HUES48 (cell line): ENCODE measurements at regions not wholly inside any gene's neighbourhood (a gene's known extent, or its start where the extent isn't known, plus 50 kb on each side); places are given as distances from the start of the nearest gene placed in this dataset.

ENCODE experiments used
- H3K27ac ChIP-seq: one replicate; pipeline ENCODE4 v1.7.0; 2013; ENCODE audit warnings: low read depth, low read length, inconsistent platforms
- H3K27me3 ChIP-seq: 2 replicates; pipeline ENCODE4 v1.6.1; 2013; ENCODE audit warnings: mild to moderate bottlenecking, low read length; ENCODE audit not compliant: control insufficient read depth, insufficient read depth
- H3K36me3 ChIP-seq: 2 replicates; pipeline ENCODE4 v1.6.1; 2013; ENCODE audit warnings: low read length; ENCODE audit not compliant: control insufficient read depth, insufficient read depth
- H3K4me1 ChIP-seq: 2 replicates; pipeline ENCODE4 v1.6.1; 2013; ENCODE audit warnings: mild to moderate bottlenecking, low read length; ENCODE audit not compliant: control insufficient read depth, insufficient read depth
- H3K4me3 ChIP-seq: 2 replicates; pipeline ENCODE4 v1.5.1; 2013; ENCODE audit warnings: mild to moderate bottlenecking, low read depth, low read length
- H3K9ac ChIP-seq: 2 replicates; pipeline ENCODE4 v1.6.1; 2013; ENCODE audit warnings: mild to moderate bottlenecking, low read depth, low read length, moderate library complexity
- H3K9me3 ChIP-seq: 2 replicates; pipeline ENCODE4 v1.6.1; 2013; ENCODE audit warnings: low read length; ENCODE audit not compliant: control insufficient read depth, insufficient read depth

GRCh38 chr18:40420675-40421074, 1534.4 kb upstream of the PIK3C3 start:
- Histone ChIP-seq H3K36me3 (no peaks in the 10 kb centered on the region), H3K9me3 (no peaks in the 10 kb centered on the region), H3K27me3 (no peaks in the 10 kb centered on the region), H3K4me3 (no peak overlapping the region), H3K4me1 (no peaks in the 10 kb centered on the region), H3K9ac (no peak overlapping the region), H3K27ac (no peak overlapping the region)

GRCh38 chr18:40417501-40417900, 1537.5 kb upstream of the PIK3C3 start:
- H3K27me3 ChIP-seq, result no peaks in the 10 kb centered on the region
- no peak overlapping the region for H3K9ac ChIP-seq
- H3K4me1 ChIP-seq, result no peaks in the 10 kb centered on the region
- no peaks in the 10 kb centered on the region for H3K36me3 ChIP-seq
- H3K4me3 ChIP-seq, result no peak overlapping the region
- no peak overlapping the region for H3K27ac ChIP-seq
- H3K9me3 ChIP-seq, result no peaks in the 10 kb centered on the region

GRCh38 chr18:40415821-40416220, 1539.2 kb upstream of the PIK3C3 start:
- no peaks in the 10 kb centered on the region for H3K9me3 ChIP-seq
- H3K27me3 ChIP-seq, result no peaks in the 10 kb centered on the region
- H3K36me3 ChIP-seq, result no peaks in the 10 kb centered on the region
- H3K27ac ChIP-seq, result no peak overlapping the region
- no peak overlapping the region for H3K4me3 ChIP-seq
- no peak overlapping the region for H3K9ac ChIP-seq
- H3K4me1 ChIP-seq, result no peaks in the 10 kb centered on the region

GRCh38 chr18:40415176-40415791, 1539.8 kb upstream of the PIK3C3 start:
- no peaks in the 10 kb centered on the region for H3K9me3 ChIP-seq
- no peak overlapping the region for H3K9ac ChIP-seq
- no peaks in the 10 kb centered on the region for H3K4me1 ChIP-seq
- H3K4me3 ChIP-seq, result no peak overlapping the region
- H3K27ac ChIP-seq, result no peak overlapping the region
- H3K27me3 ChIP-seq, result no peaks in the 10 kb centered on the region
- H3K36me3 ChIP-seq, result no peaks in the 10 kb centered on the region

- H3K4me3 ChIP-seq, result no peak overlapping the region
- no peaks in the 10 kb centered on the region for H3K27me3 ChIP-seq
- no peaks in the 10 kb centered on the region for H3K36me3 ChIP-seq
- no peaks in the 10 kb centered on the region for H3K4me1 ChIP-seq
- no peak overlapping the region for H3K27ac ChIP-seq
- H3K9ac ChIP-seq, result no peak overlapping the region
- no peaks in the 10 kb centered on the region for H3K9me3 ChIP-seq
These were observed 1540.8 kb upstream of the PIK3C3 start for GRCh38 chr18:40414155-40414754.

- Histone ChIP-seq H3K4me1 (0 out of 2 replicates have a peak, but pooled peaks cover under 1% of the 10 kb centered on the region), H3K27ac (no peak overlapping the region), H3K36me3 (no peaks in the 10 kb centered on the region), H3K9ac (no peak overlapping the region), H3K9me3 (no peaks in the 10 kb centered on the region), H3K27me3 (no peaks in the 10 kb centered on the region), H3K4me3 (no peak overlapping the region)
These were observed 1541.9 kb upstream of the PIK3C3 start for GRCh38 chr18:40413160-40413559.

GRCh38 chr18:40412410-40412809, 1542.6 kb upstream of the PIK3C3 start:
- H3K9me3 ChIP-seq, result no peaks in the 10 kb centered on the region
- H3K27ac ChIP-seq, result no peak overlapping the region
- no peak overlapping the region for H3K4me3 ChIP-seq
- H3K9ac ChIP-seq, result no peak overlapping the region
- peaks cover 4% of the 10 kb centered on the region; the same call in 1 of the 2 replicates for H3K4me1 ChIP-seq
- H3K36me3 ChIP-seq, result no peaks in the 10 kb centered on the region
- H3K27me3 ChIP-seq, result no peaks in the 10 kb centered on the region

- peaks cover 4% of the 10 kb centered on the region; the same call in 1 of the 2 replicates for H3K4me1 ChIP-seq
- no peak overlapping the region for H3K27ac ChIP-seq
These were observed 1547.1 kb upstream of the PIK3C3 start for GRCh38 chr18:40407909-40408308.

GRCh38 chr18:40404284-40404683, 1550.8 kb upstream of the PIK3C3 start:
- H3K9me3 ChIP-seq, result no peaks in the 10 kb centered on the region
- H3K9ac ChIP-seq, result no peak overlapping the region
- H3K4me3 ChIP-seq, result no peak overlapping the region
- H3K27ac ChIP-seq, result no peak overlapping the region
- H3K36me3 ChIP-seq, result no peaks in the 10 kb centered on the region
- no peaks in the 10 kb centered on the region for H3K27me3 ChIP-seq
- peaks cover 4% of the 10 kb centered on the region; the same call in 1 of the 2 replicates for H3K4me1 ChIP-seq

More at GRCh38 chr18:40407909-40408308, 1547.1 kb upstream of the PIK3C3 start:
- Histone ChIP-seq H3K4me3 (no peak overlapping the region), H3K9ac (no peak overlapping the region), H3K9me3 (no peaks in the 10 kb centered on the region), H3K27me3 (no peaks in the 10 kb centered on the region), H3K36me3 (no peaks in the 10 kb centered on the region)

GRCh38 chr18:40402052-40402451, 1553.0 kb upstream of the PIK3C3 start:
- H3K27me3 ChIP-seq, result no peaks in the 10 kb centered on the region
- no peak overlapping the region for H3K9ac ChIP-seq
- H3K4me1 ChIP-seq, result no peaks in the 10 kb centered on the region
- H3K36me3 ChIP-seq, result no peaks in the 10 kb centered on the region
- H3K9me3 ChIP-seq, result no peaks in the 10 kb centered on the region
- H3K27ac ChIP-seq, result no peak overlapping the region
- no peak overlapping the region for H3K4me3 ChIP-seq

- no peak overlapping the region for H3K27ac ChIP-seq
- no peak overlapping the region for H3K4me3 ChIP-seq
- H3K27me3 ChIP-seq, result no peaks in the 10 kb centered on the region
- H3K36me3 ChIP-seq, result no peaks in the 10 kb centered on the region
- H3K9me3 ChIP-seq, result no peaks in the 10 kb centered on the region
- H3K4me1 ChIP-seq, result no peaks in the 10 kb centered on the region
- H3K9ac ChIP-seq, result no peak overlapping the region
These were observed 1566.9 kb upstream of the PIK3C3 start for GRCh38 chr18:40388121-40388520.
